IMR-90 (cell line): ENCODE measurements at regions not wholly inside any gene's neighbourhood (a gene's known extent, or its start where the extent isn't known, plus 50 kb on each side); places are given as distances from the start of the nearest gene placed in this dataset.

ENCODE experiments used
- ATAC-seq: fragments of 200-7000 bp; cut with Tn5 transposase; 2 replicates; pipeline ENCODE4 v1.9.1; 2020; ENCODE audit warnings: low read depth, mild to moderate bottlenecking, moderate library complexity
- BruUV-seq: library from RNA; stranded (reverse); fragments of 400-500 nt; replicated peaks from 2 replicates; lab custom pipeline; 2021; lab: Mats Ljungman, UMichigan
- CTCF ChIA-PET: fragments of 300-600 bp; formaldehyde crosslinking; extraction: SDS; loops from one replicate; lab custom pipeline; 2021; ENCODE audit warnings: antibody characterized with exemption; lab: Yijun Ruan, JAX
- POLR2A ChIA-PET: fragments of 300-600 bp; sonication (Branson Sonifier 250); formaldehyde crosslinking; loops from one replicate; lab custom pipeline; 2022; ENCODE audit warnings: antibody characterized with exemption; ENCODE audit not compliant: unreplicated experiment; lab: Charles Lee
- DNase-seq: peaks from one replicate; pipeline ENCODE4 v3.0.0; 2013
- H2AFZ ChIP-seq: replicated peaks from 2 replicates; pipeline ENCODE3; 2013; ENCODE audit warnings: low read length, mild to moderate bottlenecking; ENCODE audit not compliant: poor library complexity
- H2AK5ac ChIP-seq: 2 replicates; pipeline ENCODE4 v1.6.1; 2013; ENCODE audit warnings: low read depth, low read length, inconsistent platforms
- H2AK9ac ChIP-seq: replicated peaks from 2 replicates; pipeline ENCODE3; 2013; ENCODE audit warnings: mild to moderate bottlenecking, low read depth, low read length, moderate library complexity; ENCODE audit not compliant: poor library complexity
- H2BK120ac ChIP-seq: 2 replicates; pipeline ENCODE4 v1.6.1; 2013; ENCODE audit warnings: low read depth, low read length, inconsistent platforms
- H2BK15ac ChIP-seq: 3 replicates; pipeline ENCODE4 v1.6.1; 2013; ENCODE audit warnings: low read depth, low read length, inconsistent platforms
- H2BK20ac ChIP-seq: 2 replicates; pipeline ENCODE4 v1.6.1; 2013; ENCODE audit warnings: low read depth, mild to moderate bottlenecking, inconsistent platforms, low read length, moderate library complexity
- H2BK5ac ChIP-seq: 2 replicates; pipeline ENCODE4 v1.6.1; 2013; ENCODE audit warnings: mild to moderate bottlenecking, low read depth, low read length, inconsistent platforms; ENCODE audit not compliant: poor library complexity, severe bottlenecking
- H3K14ac ChIP-seq: replicated peaks from 2 replicates; pipeline ENCODE4 v1.6.1; 2013; ENCODE audit warnings: low read depth, low read length, inconsistent platforms
- H3K18ac ChIP-seq: 2 replicates; pipeline ENCODE4 v1.6.1; 2013; ENCODE audit warnings: low read depth, low read length, control low read depth
- H3K23ac ChIP-seq: 2 replicates; pipeline ENCODE4 v1.6.1; 2013; ENCODE audit warnings: low read depth, low read length, inconsistent platforms
- H3K27ac ChIP-seq: 2 replicates; pipeline ENCODE4 v1.5.1; 2013; ENCODE audit warnings: mild to moderate bottlenecking, control low read depth, low read length; ENCODE audit not compliant: insufficient read depth
- H3K27me3 ChIP-seq: 2 replicates; pipeline ENCODE4 v1.6.1; 2013; ENCODE audit warnings: low read length; ENCODE audit not compliant: control insufficient read depth, insufficient read depth
- H3K36me3 ChIP-seq: 2 replicates; pipeline ENCODE4 v1.6.1; 2013; ENCODE audit warnings: low read length, mixed read lengths; ENCODE audit not compliant: control insufficient read depth, insufficient read depth
- H3K4ac ChIP-seq: 2 replicates; pipeline ENCODE4 v1.6.1; 2013; ENCODE audit warnings: low read depth, low read length, inconsistent platforms
- H3K4me1 ChIP-seq: 2 replicates; pipeline ENCODE4 v1.6.1; 2013; ENCODE audit warnings: low read length, mixed read lengths; ENCODE audit not compliant: control insufficient read depth, insufficient read depth
- H3K4me2 ChIP-seq: 2 replicates; pipeline ENCODE4 v1.6.1; 2013; ENCODE audit warnings: low read depth, mild to moderate bottlenecking, control low read depth, low read length, moderate library complexity
- H3K4me3 ChIP-seq: 2 replicates; pipeline ENCODE4 v1.5.1; 2013; ENCODE audit warnings: low read depth, mild to moderate bottlenecking, control low read depth, low read length, moderate library complexity; ENCODE audit not compliant: insufficient read depth
- H3K56ac ChIP-seq: 2 replicates; pipeline ENCODE4 v1.6.1; 2013; ENCODE audit warnings: low read length, inconsistent platforms; ENCODE audit not compliant: insufficient read depth; ENCODE audit errors: extremely low read depth
- H3K79me1 ChIP-seq, 2 experiments: 2 replicates each; pipeline ENCODE4 v1.6.1; 2013; ENCODE audit warnings: low read length in 2 of 2, inconsistent platforms in 1 of 2, low read depth in 1 of 2
- H3K9ac ChIP-seq: 2 replicates; pipeline ENCODE4 v1.6.1; 2013; ENCODE audit warnings: low read depth, low read length, control low read depth
- H3K9me1 ChIP-seq: 2 replicates; pipeline ENCODE4 v1.6.1; 2013; ENCODE audit warnings: low read length, inconsistent platforms; ENCODE audit not compliant: insufficient read depth
- H3K9me3 ChIP-seq: 2 replicates; pipeline ENCODE4 v1.6.1; 2013; ENCODE audit warnings: low read length; ENCODE audit not compliant: control insufficient read depth, insufficient read depth
- H4K20me1 ChIP-seq: 2 replicates; pipeline ENCODE4 v1.6.1; 2013; ENCODE audit warnings: low read length, inconsistent platforms; ENCODE audit not compliant: insufficient read depth
- H4K5ac ChIP-seq: 2 replicates; pipeline ENCODE4 v1.6.1; 2013; ENCODE audit warnings: mild to moderate bottlenecking, low read depth, low read length, control low read depth
- H4K8ac ChIP-seq, 2 experiments: 2 replicates each; pipeline ENCODE4 v1.6.1; 2013; ENCODE audit warnings: low read depth in 2 of 2, low read length in 2 of 2, control low read depth in 1 of 2, inconsistent platforms in 1 of 2
- H4K91ac ChIP-seq: 2 replicates; pipeline ENCODE4 v1.6.1; 2013; ENCODE audit warnings: low read depth, low read length, inconsistent platforms; ENCODE audit not compliant: insufficient read depth
- BHLHE40 ChIP-seq: fragments of 150-350 bp; IDR thresholded peaks from 2 replicates; pipeline ENCODE4 v1.6.1; 2016; ENCODE audit warnings: mild to moderate bottlenecking, low read depth, low read length
- CEBPB ChIP-seq: IDR thresholded peaks from 2 replicates; pipeline ENCODE4 v1.6.1; 2012; ENCODE audit warnings: low read depth, low read length, improper control_type of control experiment
- CHD1 ChIP-seq: IDR thresholded peaks from 2 replicates; pipeline ENCODE4 v1.6.1; 2012; ENCODE audit warnings: low read depth, low read length, improper control_type of control experiment
- FOS ChIP-seq: fragments of 150-350 bp; IDR thresholded peaks from 2 replicates; pipeline ENCODE4 v1.6.1; 2016; ENCODE audit warnings: low read depth, low read length
- MAFK ChIP-seq: IDR thresholded peaks from 2 replicates; pipeline ENCODE4 v1.6.1; 2012; ENCODE audit warnings: low read depth, low read length, improper control_type of control experiment
- MAZ ChIP-seq: IDR thresholded peaks from 2 replicates; pipeline ENCODE4 v1.6.1; 2012; ENCODE audit warnings: low read depth, mild to moderate bottlenecking, low read length, improper control_type of control experiment, moderate library complexity, borderline replicate concordance
- MXI1 ChIP-seq: IDR thresholded peaks from 2 replicates; pipeline ENCODE4 v1.6.1; 2012; ENCODE audit warnings: low read depth, mild to moderate bottlenecking, low read length, moderate library complexity, borderline replicate concordance
- NFE2L2 ChIP-seq: fragments of 150-350 bp; IDR thresholded peaks from 2 replicates; pipeline ENCODE4 v1.6.1; 2016; ENCODE audit warnings: low read depth, mild to moderate bottlenecking, low read length
- POLR2A ChIP-seq: IDR thresholded peaks from 2 replicates; pipeline ENCODE4 v1.6.1; 2012; ENCODE audit warnings: mild to moderate bottlenecking, low read depth, low read length
- RAD21 ChIP-seq: IDR thresholded peaks from 2 replicates; pipeline ENCODE4 v1.6.1; 2012; ENCODE audit warnings: low read length, improper control_type of control experiment
- RCOR1 ChIP-seq: IDR thresholded peaks from 2 replicates; pipeline ENCODE4 v1.6.1; 2012; ENCODE audit warnings: mild to moderate bottlenecking, low read length, improper control_type of control experiment; ENCODE audit not compliant: insufficient replicate concordance
- RFX5 ChIP-seq: IDR thresholded peaks from 2 replicates; pipeline ENCODE4 v1.8.0; 2012; ENCODE audit warnings: low read depth, mild to moderate bottlenecking, low read length, moderate library complexity
- SMC3 ChIP-seq: fragments of 150-350 bp; IDR thresholded peaks from 2 replicates; pipeline ENCODE4 v1.6.1; 2016; ENCODE audit warnings: low read depth, mild to moderate bottlenecking, antibody characterized with exemption, low read length, moderate library complexity
- USF2 ChIP-seq: fragments of 150-350 bp; IDR thresholded peaks from 2 replicates; pipeline ENCODE4 v1.6.1; 2017; ENCODE audit warnings: mild to moderate bottlenecking, antibody characterized with exemption, low read length, low read depth
- WGBS, 2 experiments: methylation state at CpG; one replicate each; pipeline versions ENCODE4 v1.1.5 to v1.1.7; 2013; ENCODE audit warnings: missing lambda C conversion rate in 2 of 2; ENCODE audit not compliant: insufficient read length in 1 of 2; ENCODE audit errors: extremely low coverage in 2 of 2; 5-methylcytosine and 5-hydroxymethylcytosine counted together
- dilution Hi-C: fragments of 300-500 bp; cut with HindIII; formaldehyde crosslinking; loops from one replicate; pipeline ENCODE4 v1.14.3; 2018; ENCODE audit warnings: low sequenced_read_pairs; ENCODE audit not compliant: unreplicated experiment
- in situ Hi-C: fragments of 300-500 bp; cut with MboI; formaldehyde crosslinking; loops from 3 replicates; pipeline ENCODE4 v1.14.3; 2019; ENCODE audit warnings: low sequenced_read_pairs, inconsistent platforms, mixed read lengths
- intact Hi-C: fragments of 100-400 bp; cut with micrococcal nuclease; formaldehyde crosslinking; loops from 2 replicates; pipeline ENCODE4 v1.10.0; 2022
- TF ChIP-seq, protein P1 (sequence below): conservative IDR thresholded peaks from 2 replicates; pipeline ENCODE4 v1.5.1; 2012; ENCODE audit warnings: mild to moderate bottlenecking, low read depth, low read length, improper control_type of control experiment
- TF ChIP-seq, protein P2 (sequence below): fragments of 150-350 bp; IDR thresholded peaks from 2 replicates; pipeline ENCODE4 v1.6.1; 2016; ENCODE audit warnings: low read depth, mild to moderate bottlenecking, low read length, moderate library complexity, borderline replicate concordance

- Histone ChIP-seq H2BK20ac (no peak overlapping the region), H3K27me3 (no peaks in the 10 kb centered on the region; the same call in 1 of the 2 replicates), H3K56ac (no peak overlapping the region), H2AK5ac (no peak overlapping the region), H3K14ac (no peak overlapping the region), H3K36me3 (no peaks in the 10 kb centered on the region), H2BK120ac (no peak overlapping the region), H4K8ac (no peak overlapping the region), H4K5ac (no peak overlapping the region), H3K18ac (no peak overlapping the region), H3K9me1 (peaks cover 3% of the 10 kb centered on the region; the same call in 1 of the 2 replicates), H2AK9ac (no peak overlapping the region), H2BK5ac (no peak overlapping the region), H3K4ac (no peak overlapping the region), H3K9me3 (no peaks in the 10 kb centered on the region), H4K91ac (no peak overlapping the region), H3K79me1 (no peaks in the 10 kb centered on the region), H4K20me1 (no peaks in the 10 kb centered on the region), H2AFZ (no peak overlapping the region), H3K4me2 (no peak overlapping the region), H2BK15ac (no peak overlapping the region), H3K4me3 (no peak overlapping the region), H3K4me1 (peaks cover 3% of the 10 kb centered on the region), H3K9ac (no peak overlapping the region), H3K23ac (no peak overlapping the region), H3K27ac (no peak overlapping the region)
- ChIA-PET CTCF (no interaction called here), POLR2A (no interaction called here)
- BruUV-seq: no TSS peak
- 67% methylated on average over 1 of the region's 5 CpGs; no CpG with 5 or more reads in 1 of the 2 experiments for WGBS, 2 experiments
- intact Hi-C loops: no loop called here
- DNase-seq: no peak
- no peak for TF ChIP-seq NFE2L2
- no peak for TF ChIP-seq MAZ
- TF ChIP-seq, protein P1, sequence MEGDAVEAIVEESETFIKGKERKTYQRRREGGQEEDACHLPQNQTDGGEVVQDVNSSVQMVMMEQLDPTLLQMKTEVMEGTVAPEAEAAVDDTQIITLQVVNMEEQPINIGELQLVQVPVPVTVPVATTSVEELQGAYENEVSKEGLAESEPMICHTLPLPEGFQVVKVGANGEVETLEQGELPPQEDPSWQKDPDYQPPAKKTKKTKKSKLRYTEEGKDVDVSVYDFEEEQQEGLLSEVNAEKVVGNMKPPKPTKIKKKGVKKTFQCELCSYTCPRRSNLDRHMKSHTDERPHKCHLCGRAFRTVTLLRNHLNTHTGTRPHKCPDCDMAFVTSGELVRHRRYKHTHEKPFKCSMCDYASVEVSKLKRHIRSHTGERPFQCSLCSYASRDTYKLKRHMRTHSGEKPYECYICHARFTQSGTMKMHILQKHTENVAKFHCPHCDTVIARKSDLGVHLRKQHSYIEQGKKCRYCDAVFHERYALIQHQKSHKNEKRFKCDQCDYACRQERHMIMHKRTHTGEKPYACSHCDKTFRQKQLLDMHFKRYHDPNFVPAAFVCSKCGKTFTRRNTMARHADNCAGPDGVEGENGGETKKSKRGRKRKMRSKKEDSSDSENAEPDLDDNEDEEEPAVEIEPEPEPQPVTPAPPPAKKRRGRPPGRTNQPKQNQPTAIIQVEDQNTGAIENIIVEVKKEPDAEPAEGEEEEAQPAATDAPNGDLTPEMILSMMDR: no peak
- TF ChIP-seq POLR2A: no peak
- no peak for TF ChIP-seq SMC3
- no peak for TF ChIP-seq USF2
- no peak for TF ChIP-seq CHD1
- no peak for TF ChIP-seq BHLHE40
- no peak for TF ChIP-seq CEBPB
- TF ChIP-seq FOS: no peak
- no peak for TF ChIP-seq RFX5
- no peak for TF ChIP-seq RCOR1
- TF ChIP-seq, protein P2, sequence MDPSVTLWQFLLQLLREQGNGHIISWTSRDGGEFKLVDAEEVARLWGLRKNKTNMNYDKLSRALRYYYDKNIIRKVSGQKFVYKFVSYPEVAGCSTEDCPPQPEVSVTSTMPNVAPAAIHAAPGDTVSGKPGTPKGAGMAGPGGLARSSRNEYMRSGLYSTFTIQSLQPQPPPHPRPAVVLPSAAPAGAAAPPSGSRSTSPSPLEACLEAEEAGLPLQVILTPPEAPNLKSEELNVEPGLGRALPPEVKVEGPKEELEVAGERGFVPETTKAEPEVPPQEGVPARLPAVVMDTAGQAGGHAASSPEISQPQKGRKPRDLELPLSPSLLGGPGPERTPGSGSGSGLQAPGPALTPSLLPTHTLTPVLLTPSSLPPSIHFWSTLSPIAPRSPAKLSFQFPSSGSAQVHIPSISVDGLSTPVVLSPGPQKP: no peak
- TF ChIP-seq MXI1: no peak
- no peak for TF ChIP-seq RAD21
- TF ChIP-seq MAFK: no peak
- in situ Hi-C loops: no loop called here
- ATAC-seq: no peak
- dilution Hi-C loops: no loop called here
Measured at GRCh38 chr13:59534806-59535205, 628.9 kb downstream of the DIAPH3 start.
